HL-60 (cell line): ENCODE measurements at regions not wholly inside any gene's neighbourhood (a gene's known extent, or its start where the extent isn't known, plus 50 kb on each side); places are given as distances from the start of the nearest gene placed in this dataset.

Source experiments
- GABPA ChIP-seq: IDR thresholded peaks from 2 replicates; pipeline ENCODE4 v1.6.1; 2012; ENCODE audit warnings: low read depth
- POLR2AphosphoS5 ChIP-seq: IDR thresholded peaks from 2 replicates; pipeline ENCODE4 v1.6.1; 2012; ENCODE audit warnings: low read depth
- SPI1 ChIP-seq: IDR thresholded peaks from 2 replicates; pipeline ENCODE4 v1.6.1; 2012; ENCODE audit warnings: low read depth, mild to moderate bottlenecking, borderline replicate concordance
- TF ChIP-seq, protein P1 (sequence below): IDR thresholded peaks from one replicate; pipeline ENCODE4 v1.5.1; 2011; ENCODE audit warnings: low read length, control low read depth, inconsistent platforms; ENCODE audit not compliant: insufficient read depth

- TF ChIP-seq, protein P1, sequence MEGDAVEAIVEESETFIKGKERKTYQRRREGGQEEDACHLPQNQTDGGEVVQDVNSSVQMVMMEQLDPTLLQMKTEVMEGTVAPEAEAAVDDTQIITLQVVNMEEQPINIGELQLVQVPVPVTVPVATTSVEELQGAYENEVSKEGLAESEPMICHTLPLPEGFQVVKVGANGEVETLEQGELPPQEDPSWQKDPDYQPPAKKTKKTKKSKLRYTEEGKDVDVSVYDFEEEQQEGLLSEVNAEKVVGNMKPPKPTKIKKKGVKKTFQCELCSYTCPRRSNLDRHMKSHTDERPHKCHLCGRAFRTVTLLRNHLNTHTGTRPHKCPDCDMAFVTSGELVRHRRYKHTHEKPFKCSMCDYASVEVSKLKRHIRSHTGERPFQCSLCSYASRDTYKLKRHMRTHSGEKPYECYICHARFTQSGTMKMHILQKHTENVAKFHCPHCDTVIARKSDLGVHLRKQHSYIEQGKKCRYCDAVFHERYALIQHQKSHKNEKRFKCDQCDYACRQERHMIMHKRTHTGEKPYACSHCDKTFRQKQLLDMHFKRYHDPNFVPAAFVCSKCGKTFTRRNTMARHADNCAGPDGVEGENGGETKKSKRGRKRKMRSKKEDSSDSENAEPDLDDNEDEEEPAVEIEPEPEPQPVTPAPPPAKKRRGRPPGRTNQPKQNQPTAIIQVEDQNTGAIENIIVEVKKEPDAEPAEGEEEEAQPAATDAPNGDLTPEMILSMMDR, result no peak
- no peak for TF ChIP-seq GABPA
- no peak for TF ChIP-seq SPI1
- TF ChIP-seq POLR2AphosphoS5, result no peak
Measured at GRCh38 chr3:144923046-144923775, 951.6 kb downstream of the DIPK2A start.
